Occipital lobe (tissue), 1 donor: ENCODE measurements at regions not wholly inside any gene's neighbourhood (a gene's known extent, or its start where the extent isn't known, plus 50 kb on each side); places are given as distances from the start of the nearest gene placed in this dataset.

ENCODE experiments used
- DNase-seq: peaks from one replicate; lab custom pipeline; 2025; lab: John Stamatoyannopoulos, UW

- no peak for DNase-seq
Measured at GRCh38 chr15:97688177-97688576, 272.3 kb upstream of the ARRDC4 start.

- DNase-seq, result no peak
Measured at GRCh38 chr15:97688886-97689285, 271.6 kb upstream of the ARRDC4 start.

GRCh38 chr15:97691078-97691477 lies 269.4 kb upstream of the ARRDC4 start:
- no peak for DNase-seq

GRCh38 chr15:97691799-97692198 lies 268.7 kb upstream of the ARRDC4 start:
- DNase-seq, result no peak

- DNase-seq, result peak; percentile 82
Measured at GRCh38 chr15:97692301-97693015, 268.0 kb upstream of the ARRDC4 start.

GRCh38 chr15:97694456-97694855 lies 266.0 kb upstream of the ARRDC4 start:
- no peak for DNase-seq

- DNase-seq, result no peak
Measured at GRCh38 chr15:97703400-97703799, 257.1 kb upstream of the ARRDC4 start.

- DNase-seq, result no peak
Measured at GRCh38 chr15:97706059-97706458, 254.4 kb upstream of the ARRDC4 start.

- DNase-seq, result no peak
Measured at GRCh38 chr15:97708252-97708651, 252.3 kb upstream of the ARRDC4 start.

GRCh38 chr15:97712530-97712929 lies 248.0 kb upstream of the ARRDC4 start:
- no peak for DNase-seq

- no peak for DNase-seq
Measured at GRCh38 chr15:97717806-97718205, 242.7 kb upstream of the ARRDC4 start.

GRCh38 chr15:97718509-97718908 lies 242.0 kb upstream of the ARRDC4 start:
- no peak for DNase-seq

- DNase-seq, result no peak
Measured at GRCh38 chr15:97728791-97729190, 231.7 kb upstream of the ARRDC4 start.

- no peak for DNase-seq
Measured at GRCh38 chr15:97729270-97729669, 231.2 kb upstream of the ARRDC4 start.

- DNase-seq, result no peak
Measured at GRCh38 chr15:97730315-97730714, 230.2 kb upstream of the ARRDC4 start.

GRCh38 chr15:97731859-97732258 lies 228.6 kb upstream of the ARRDC4 start:
- no peak for DNase-seq

- no peak for DNase-seq
Measured at GRCh38 chr15:97733373-97733772, 227.1 kb upstream of the ARRDC4 start.

GRCh38 chr15:97736748-97737147 lies 223.8 kb upstream of the ARRDC4 start:
- DNase-seq, result no peak

GRCh38 chr15:97745481-97746071 lies 214.9 kb upstream of the ARRDC4 start:
- DNase-seq, result no peak

GRCh38 chr15:97747342-97747741 lies 213.2 kb upstream of the ARRDC4 start:
- no peak for DNase-seq

GRCh38 chr15:97748576-97748975 lies 211.9 kb upstream of the ARRDC4 start:
- DNase-seq, result no peak

GRCh38 chr15:97750060-97750459 lies 210.4 kb upstream of the ARRDC4 start:
- no peak for DNase-seq

GRCh38 chr15:97755726-97756125 lies 204.8 kb upstream of the ARRDC4 start:
- DNase-seq, result no peak
